Gastrocnemius medialis (tissue), 4 donors: ENCODE measurements at regions not wholly inside any gene's neighbourhood (a gene's known extent, or its start where the extent isn't known, plus 50 kb on each side); places are given as distances from the start of the nearest gene placed in this dataset.

Experiments used
- CTCF ChIP-seq, 5 experiments: fragments of 450-650 bp in 3 of 5; fragments of 200-600 bp in 2 of 5; sonication (generic) in 2 of 5; IDR thresholded peaks in 4 of 5; conservative IDR thresholded peaks in 1 of 5; 1 replicate in 4 of 5; 2 replicates in 1 of 5; pipeline ENCODE4 v1.5.1; 2016 to 2019; ENCODE audit warnings: antibody characterized with exemption in 5 of 5, mild to moderate bottlenecking in 3 of 5, moderate library complexity in 3 of 5
- POLR2A ChIP-seq, 2 donors: fragments of 450-650 bp; IDR thresholded peaks; one replicate each; pipeline ENCODE4 v1.6.1; 2017; ENCODE audit warnings: antibody characterized with exemption in 2 of 2, mild to moderate bottlenecking in 2 of 2, moderate library complexity in 2 of 2

- TF ChIP-seq CTCF (IDR thresholded peaks at IDR 0.05 in 4 of 5, conservative IDR thresholded peaks at IDR 0.05 in 1 of 5) (no peak), POLR2A (IDR thresholded peaks at IDR 0.05) (no peak)
These were observed 85.3 kb upstream of the USP25 start for GRCh38 chr21:15644489-15644888.
